GM23338 (cell line): ENCODE measurements at regions not wholly inside any gene's neighbourhood (a gene's known extent, or its start where the extent isn't known, plus 50 kb on each side); places are given as distances from the start of the nearest gene placed in this dataset.

Experiments
- EZH2 ChIP-seq: fragments of 200-600 bp; sonication (generic); IDR thresholded peaks from one replicate; pipeline ENCODE4 v1.8.0; 2017; ENCODE audit warnings: antibody characterized with exemption, mild to moderate bottlenecking, low read depth; ENCODE audit not compliant: unreplicated experiment
- EZH2phosphoT487 ChIP-seq: fragments of 200-600 bp; sonication (generic); IDR thresholded peaks from one replicate; pipeline ENCODE4 v1.8.1; 2018; ENCODE audit warnings: antibody characterized with exemption; ENCODE audit not compliant: unreplicated experiment
- NANOG ChIP-seq: IDR thresholded peaks from 2 replicates; pipeline ENCODE4 v1.6.1; 2016; ENCODE audit warnings: antibody characterized with exemption, borderline replicate concordance
- TF ChIP-seq, protein P1 (sequence below), 2 experiments: fragments of 200-600 bp in 1 of 2; sonication (generic) in 1 of 2; conservative IDR thresholded peaks; 2 replicates each; pipeline versions ENCODE4 v1.5.1 to v1.6.1; 2016 to 2017; ENCODE audit warnings: antibody characterized with exemption in 2 of 2, low read depth in 2 of 2, mild to moderate bottlenecking in 2 of 2, moderate library complexity in 1 of 2

DNA sequence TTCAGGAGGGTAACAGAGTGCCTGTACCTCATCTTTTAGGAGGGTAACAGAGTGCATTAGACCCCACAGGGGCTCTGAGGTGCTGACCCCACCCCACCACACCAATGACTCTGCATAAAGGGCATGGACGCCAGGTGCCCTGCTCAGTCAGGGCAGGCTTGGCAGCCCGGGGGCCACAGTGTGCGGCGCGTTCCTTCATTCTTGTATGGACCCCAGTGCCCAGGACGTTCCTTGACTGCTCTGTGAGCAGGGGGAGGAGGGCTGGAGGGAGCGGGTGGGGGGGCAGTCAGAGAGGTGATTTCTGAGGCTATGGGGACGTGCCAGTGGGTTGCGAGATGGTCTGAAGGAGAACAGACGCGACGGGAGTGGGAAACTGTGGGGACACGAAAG, 168.7 kb upstream of the NCK2 start:
- TF ChIP-seq, protein P1, sequence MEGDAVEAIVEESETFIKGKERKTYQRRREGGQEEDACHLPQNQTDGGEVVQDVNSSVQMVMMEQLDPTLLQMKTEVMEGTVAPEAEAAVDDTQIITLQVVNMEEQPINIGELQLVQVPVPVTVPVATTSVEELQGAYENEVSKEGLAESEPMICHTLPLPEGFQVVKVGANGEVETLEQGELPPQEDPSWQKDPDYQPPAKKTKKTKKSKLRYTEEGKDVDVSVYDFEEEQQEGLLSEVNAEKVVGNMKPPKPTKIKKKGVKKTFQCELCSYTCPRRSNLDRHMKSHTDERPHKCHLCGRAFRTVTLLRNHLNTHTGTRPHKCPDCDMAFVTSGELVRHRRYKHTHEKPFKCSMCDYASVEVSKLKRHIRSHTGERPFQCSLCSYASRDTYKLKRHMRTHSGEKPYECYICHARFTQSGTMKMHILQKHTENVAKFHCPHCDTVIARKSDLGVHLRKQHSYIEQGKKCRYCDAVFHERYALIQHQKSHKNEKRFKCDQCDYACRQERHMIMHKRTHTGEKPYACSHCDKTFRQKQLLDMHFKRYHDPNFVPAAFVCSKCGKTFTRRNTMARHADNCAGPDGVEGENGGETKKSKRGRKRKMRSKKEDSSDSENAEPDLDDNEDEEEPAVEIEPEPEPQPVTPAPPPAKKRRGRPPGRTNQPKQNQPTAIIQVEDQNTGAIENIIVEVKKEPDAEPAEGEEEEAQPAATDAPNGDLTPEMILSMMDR (conservative IDR thresholded peaks at IDR 0.05; ENCODE audit: low read depth in 2 of 2) = no peak
- TF ChIP-seq EZH2 (no peak), EZH2phosphoT487 (no peak), NANOG (no peak)
